CD4-positive, alpha-beta T cell (primary cell): ENCODE measurements at regions not wholly inside any gene's neighbourhood (a gene's known extent, or its start where the extent isn't known, plus 50 kb on each side); places are given as distances from the start of the nearest gene placed in this dataset.

Source experiments
- ATAC-seq: fragments of 200-7000 bp; cut with Tn5 transposase; one replicate; pipeline ENCODE4 v1.10.0; 2022; ENCODE audit warnings: mild to moderate bottlenecking; ENCODE audit not compliant: poor library complexity
- CTCF ChIA-PET: fragments of 350-600 bp; sonication (Branson Sonifier 250); formaldehyde crosslinking; loops from one replicate; lab custom pipeline; 2021; ENCODE audit warnings: antibody characterized with exemption, inconsistent platforms; lab: Charles Lee
- POLR2A ChIA-PET: fragments of 350-600 bp; sonication (Branson Sonifier 250); formaldehyde crosslinking; loops from one replicate; lab custom pipeline; 2021; ENCODE audit warnings: antibody characterized with exemption, inconsistent platforms; lab: Charles Lee
- DNase-seq, 14 experiments: peaks; one replicate each; pipeline ENCODE4 v3.0.0-alpha.2; 2013 to 2020; ENCODE audit warnings: mixed read lengths in 2 of 14
- H3K27ac ChIP-seq, 2 donors: one replicate each; pipeline versions ENCODE4 v1.5.1 to v1.7.0; 2013; ENCODE audit warnings: low read length in 2 of 2, low read depth in 1 of 2, mild to moderate bottlenecking in 1 of 2
- H3K27me3 ChIP-seq, 2 experiments: 1 replicate in 1 of 2; 2 replicates in 1 of 2; pipeline versions ENCODE4 v1.6.1 to v1.7.0; 2013; ENCODE audit warnings: low read length in 2 of 2, control low read depth in 1 of 2, mild to moderate bottlenecking in 1 of 2, moderate library complexity in 1 of 2; ENCODE audit not compliant: insufficient read depth in 2 of 2, control insufficient read depth in 1 of 2
- H3K36me3 ChIP-seq: one replicate; pipeline ENCODE4 v1.6.1; 2013; ENCODE audit warnings: low read length, control low read depth; ENCODE audit not compliant: insufficient read depth
- H3K4me1 ChIP-seq: one replicate; pipeline ENCODE4 v1.6.1; 2013; ENCODE audit warnings: low read length, control low read depth; ENCODE audit not compliant: insufficient read depth
- H3K4me3 ChIP-seq: one replicate; pipeline ENCODE4 v1.5.1; 2013; ENCODE audit warnings: mild to moderate bottlenecking, low read length, moderate library complexity
- H3K9me3 ChIP-seq, 2 experiments: 1 replicate in 1 of 2; 2 replicates in 1 of 2; pipeline versions ENCODE4 v1.6.1 to v1.7.0; 2013; ENCODE audit warnings: low read length in 2 of 2, mild to moderate bottlenecking in 2 of 2, control low read depth in 1 of 2, moderate library complexity in 1 of 2; ENCODE audit not compliant: control insufficient read depth in 1 of 2, insufficient read depth in 1 of 2
- H3K27ac Mint-ChIP-seq: one replicate; pipeline ENCODE4 v1.8.0; 2020; ENCODE audit warnings: mixed read lengths
- H3K27me3 Mint-ChIP-seq: one replicate; pipeline ENCODE4 v1.8.0; 2021; ENCODE audit warnings: mixed read lengths
- H3K36me3 Mint-ChIP-seq: one replicate; pipeline ENCODE4 v1.8.0; 2021; ENCODE audit warnings: low read depth, mixed read lengths
- H3K4me1 Mint-ChIP-seq: one replicate; pipeline ENCODE4 v1.8.0; 2021; ENCODE audit warnings: low read depth, mixed read lengths
- H3K4me3 Mint-ChIP-seq: one replicate; pipeline ENCODE4 v1.8.0; 2020; ENCODE audit warnings: mild to moderate bottlenecking, mixed read lengths
- H3K9me3 Mint-ChIP-seq: one replicate; pipeline ENCODE4 v1.8.0; 2020; ENCODE audit warnings: mixed read lengths
- CTCF ChIP-seq: fragments of 200-600 bp; IDR thresholded peaks from one replicate; pipeline ENCODE4 v1.8.0; 2022; ENCODE audit warnings: antibody characterized with exemption, mild to moderate bottlenecking
- intact Hi-C, 2 experiments: fragments of 100-400 bp; cut with DNase I in 1 of 2; cut with micrococcal nuclease in 1 of 2; formaldehyde crosslinking; loops; one replicate each; pipeline versions ENCODE4 v1.15.1 to v1.9.0; 2023 to 2025; cut with DNase I, micrococcal nuclease

DNA sequence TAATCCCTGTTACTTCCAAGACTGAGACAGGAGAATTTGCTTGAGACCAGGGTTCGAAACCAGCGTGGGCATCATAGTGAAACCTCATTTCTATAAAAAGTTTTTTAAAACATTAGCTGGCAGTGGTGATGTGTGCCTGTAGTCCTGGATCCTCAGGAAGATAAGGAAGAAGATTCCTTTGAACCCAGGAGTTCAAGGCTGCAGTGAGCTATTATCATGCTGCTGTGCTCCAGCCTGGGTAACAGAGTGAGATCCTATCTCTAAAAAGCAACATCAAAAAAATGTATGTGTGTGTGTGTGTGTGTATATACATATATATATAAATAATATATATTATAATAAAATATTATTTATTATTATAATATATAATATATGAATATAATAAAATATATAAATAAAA is 1417.6 kb upstream of the CDH2 start:
- no peak for ATAC-seq
- H3K27me3 Mint-ChIP-seq: no peaks in the 10 kb centered on the region
- TF ChIP-seq CTCF: no peak

GRCh38 chr18:29588446-29589100 is 1411.6 kb upstream of the CDH2 start:
- Mint-ChIP-seq H3K36me3 (no peaks in the 10 kb centered on the region), H3K9me3 (peaks cover 24% of the 10 kb centered on the region), H3K4me1 (no peaks in the 10 kb centered on the region), H3K27ac (no peak overlapping the region), H3K4me3 (no peak overlapping the region), H3K27me3 (no peaks in the 10 kb centered on the region)
- no peak overlapping the region for H3K27ac ChIP-seq
- no peaks in the 10 kb centered on the region for H3K36me3 ChIP-seq
- no peak for ATAC-seq
- TF ChIP-seq CTCF: no peak
- ChIA-PET POLR2A (no interaction called here), CTCF (no interaction called here)
- no peak overlapping the region for H3K4me3 ChIP-seq
- no peaks in the 10 kb centered on the region for H3K27me3 ChIP-seq
- H3K9me3 ChIP-seq: peaks cover 0 to 21% of the 10 kb centered on the region in 2 experiments
- no peak for DNase-seq
- intact Hi-C loops: no loop called here
- no peaks in the 10 kb centered on the region for H3K4me1 ChIP-seq

More for the DNA sequence above, 1417.6 kb upstream of the CDH2 start:
- H3K4me1 Mint-ChIP-seq: no peaks in the 10 kb centered on the region
- Histone ChIP-seq H3K27ac (no peak overlapping the region), H3K4me3 (no peak overlapping the region), H3K27me3 (no peaks in the 10 kb centered on the region), H3K36me3 (no peaks in the 10 kb centered on the region), H3K9me3 (peaks cover 0 to 8% of the 10 kb centered on the region in 2 experiments), H3K4me1 (no peaks in the 10 kb centered on the region)
- intact Hi-C loops: no loop called here
- H3K36me3 Mint-ChIP-seq: no peaks in the 10 kb centered on the region
- H3K27ac Mint-ChIP-seq: no peak overlapping the region
- H3K9me3 Mint-ChIP-seq: peaks cover 22% of the 10 kb centered on the region
- ChIA-PET CTCF (no interaction called here), POLR2A (no interaction called here)
- H3K4me3 Mint-ChIP-seq: no peak overlapping the region
- DNase-seq: no peak

DNA sequence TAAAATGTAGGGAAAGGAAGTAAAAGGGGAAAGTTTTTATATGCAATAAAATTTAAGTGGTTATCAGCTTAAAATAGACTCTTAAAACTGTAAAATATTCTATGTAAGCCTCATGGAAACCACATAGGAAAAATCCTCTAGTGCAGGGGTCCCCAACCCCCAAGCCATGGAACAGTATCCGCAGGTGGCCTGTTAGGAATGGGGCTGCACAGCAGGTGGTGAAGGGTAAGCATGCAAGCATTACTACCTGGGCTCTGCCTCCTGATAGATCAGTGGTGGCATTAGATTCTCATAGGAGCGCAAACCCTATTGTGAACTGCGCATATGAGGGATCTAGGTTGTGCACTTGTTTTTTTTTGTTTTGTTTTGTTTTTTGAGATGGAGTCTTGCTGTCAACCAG is 1409.3 kb upstream of the CDH2 start:
- CTCF ChIA-PET: no interaction called here
- Mint-ChIP-seq H3K4me3 (no peak overlapping the region), H3K36me3 (no peaks in the 10 kb centered on the region), H3K27me3 (no peaks in the 10 kb centered on the region), H3K4me1 (no peaks in the 10 kb centered on the region), H3K27ac (no peak overlapping the region), H3K9me3 (peaks cover 26% of the 10 kb centered on the region)
- Histone ChIP-seq H3K4me3 (no peak overlapping the region), H3K4me1 (no peaks in the 10 kb centered on the region), H3K36me3 (no peaks in the 10 kb centered on the region), H3K9me3 (peaks cover 0 to 21% of the 10 kb centered on the region in 2 experiments), H3K27ac (no peak overlapping the region), H3K27me3 (no peaks in the 10 kb centered on the region)
- POLR2A ChIA-PET: no interaction called here
- no peak for ATAC-seq
- DNase-seq: no peak
- no peak for TF ChIP-seq CTCF
- intact Hi-C loops: no loop called here
